Cardiac fibroblast (primary cell): ENCODE measurements at regions not wholly inside any gene's neighbourhood (a gene's known extent, or its start where the extent isn't known, plus 50 kb on each side); places are given as distances from the start of the nearest gene placed in this dataset.
A peak's percentile ranks its signal among the peaks of the same experiment; 100 is the strongest.
"Not testable (repeated sequence)": the region's sequence is repeated elsewhere in the genome, so short reads cannot be mapped to it uniquely, and the experiment has no call there.

ENCODE experiments used
- DNase-seq, 2 donors: peaks; one replicate each; pipeline versions ENCODE4 v3.0.0 to v3.0.0-alpha.2; 2010; ENCODE audit warnings: low read depth in 2 of 2
- H3K4me3 ChIP-seq, 2 donors: replicated peaks in 1 of 2; 1 replicate in 1 of 2; 2 replicates in 1 of 2; pipeline ENCODE4 v1.5.1; 2011; ENCODE audit warnings: low read depth in 2 of 2, low read length in 2 of 2, mild to moderate bottlenecking in 2 of 2, moderate library complexity in 1 of 2

DNA sequence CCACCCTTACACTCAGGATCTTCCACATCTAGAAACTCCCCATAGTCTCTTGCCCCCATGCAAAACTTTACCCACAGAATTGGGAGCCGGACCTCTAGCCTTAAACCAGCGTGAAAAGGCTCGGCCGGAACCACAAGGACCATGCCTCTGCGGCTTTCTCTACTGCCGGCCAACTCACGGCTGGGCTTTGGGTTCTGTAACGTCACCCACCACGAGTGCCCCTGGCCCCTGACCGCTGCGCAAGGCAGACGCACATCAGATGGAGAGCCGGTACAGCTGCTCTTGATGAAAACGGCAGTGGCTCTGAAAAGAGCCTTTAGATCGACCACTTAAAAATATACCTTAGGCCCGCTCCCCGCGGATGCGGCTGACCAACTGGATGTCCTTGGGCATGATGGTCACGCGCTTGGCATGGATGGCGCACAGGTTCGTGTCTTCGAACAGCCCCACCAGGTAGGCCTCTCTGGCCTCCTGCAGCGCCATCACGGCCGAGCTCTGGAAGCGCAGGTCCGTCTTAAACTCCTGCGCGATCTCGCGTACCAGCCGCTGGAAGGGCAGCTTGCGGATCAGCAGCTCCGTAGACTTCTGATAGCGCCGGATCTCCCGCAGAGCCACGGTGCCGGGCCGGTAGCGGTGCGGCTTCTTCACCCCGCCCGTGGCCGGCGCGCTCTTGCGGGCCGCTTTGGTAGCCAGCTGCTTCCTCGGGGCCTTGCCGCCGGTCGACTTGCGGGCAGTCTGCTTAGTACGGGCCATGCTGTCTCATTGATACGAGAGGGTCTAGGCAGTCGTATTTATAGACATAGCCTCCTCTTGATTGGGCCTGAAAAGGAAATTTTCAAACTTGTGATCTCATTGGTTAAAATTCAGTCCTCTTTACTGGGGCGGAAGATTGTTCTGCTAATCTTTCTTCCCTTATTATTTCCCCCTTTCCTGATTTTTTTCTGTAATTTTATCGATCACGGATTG is 66.3 kb downstream of the FAM72C start:
- peak; percentile 43 to 47 for DNase-seq
- H3K4me3 ChIP-seq, result peak overlapping the region; percentile 35

DNA sequence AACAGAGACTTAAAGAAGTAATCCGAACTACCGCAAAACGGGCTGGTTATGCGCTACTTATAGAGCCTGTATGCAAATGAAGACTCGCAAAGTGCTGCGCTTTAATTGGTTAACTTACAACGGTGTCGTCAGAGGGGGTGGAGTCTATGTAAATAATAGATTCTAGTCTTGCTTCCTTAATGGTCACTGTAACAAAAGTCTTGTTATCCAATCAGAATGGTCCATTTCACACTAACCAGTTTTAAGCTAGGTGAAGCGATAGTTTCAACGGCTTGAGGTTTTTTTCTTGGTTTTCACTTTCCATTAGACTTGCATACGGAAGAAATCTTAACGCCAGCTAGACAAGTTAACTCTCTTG is 67.2 kb downstream of the FAM72C start:
- DNase-seq, result not testable (repeated sequence)
- peak overlapping the region; percentile 37 to 44 for H3K4me3 ChIP-seq

DNA sequence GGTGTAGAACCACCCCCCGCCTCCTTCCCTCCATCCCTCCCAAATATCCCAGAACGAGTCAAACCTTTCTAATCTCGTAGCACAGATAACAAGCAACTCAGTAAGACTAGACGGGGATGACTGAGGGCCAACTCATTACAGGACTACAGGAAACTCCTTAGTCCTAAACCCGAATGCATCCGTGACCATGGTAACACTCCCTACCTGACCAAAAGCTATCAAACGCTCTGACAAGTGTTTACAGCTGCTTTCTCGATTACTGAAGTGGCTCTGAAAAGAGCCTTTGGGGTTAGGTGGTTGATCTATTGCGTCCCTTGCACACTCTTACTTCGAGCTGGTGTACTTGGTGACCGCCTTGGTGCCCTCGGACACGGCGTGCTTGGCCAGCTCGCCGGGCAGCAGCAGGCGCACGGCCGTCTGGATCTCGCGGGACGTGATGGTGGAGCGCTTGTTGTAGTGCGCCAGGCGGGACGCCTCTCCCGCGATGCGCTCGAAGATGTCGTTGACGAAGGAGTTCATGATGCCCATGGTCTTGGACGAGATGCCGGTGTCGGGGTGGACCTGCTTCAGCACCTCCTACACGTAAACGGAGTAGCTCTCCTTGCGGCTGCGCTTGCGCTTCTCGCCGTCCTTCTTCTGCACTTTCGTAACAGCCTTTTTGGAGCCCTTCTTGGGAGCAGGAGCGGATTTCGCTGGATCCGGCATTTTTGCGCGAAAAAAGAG is 67.7 kb downstream of the FAM72C start:
- DNase-seq, result peak; percentile 33 to 37
- peak overlapping the region; percentile 37 to 44 for H3K4me3 ChIP-seq

DNA sequence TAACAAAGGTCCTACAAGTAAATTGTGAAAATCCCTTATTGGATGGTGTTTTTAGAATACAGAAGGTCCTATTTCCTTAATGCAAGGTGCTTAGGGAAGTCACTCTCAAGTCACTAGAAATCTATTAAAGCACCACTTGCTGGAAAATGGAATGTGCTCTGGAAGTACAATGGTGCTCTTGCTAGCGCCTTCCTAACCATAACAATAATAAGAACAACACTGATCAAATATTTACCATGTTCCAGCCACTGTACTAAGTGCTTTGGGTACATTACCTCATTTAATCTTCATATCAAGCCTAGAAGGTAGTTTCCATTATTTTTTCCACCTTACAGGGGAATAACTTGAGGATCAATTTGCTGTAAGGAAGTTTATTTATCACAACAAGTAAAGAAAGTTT is 75.4 kb downstream of the FAM72C start:
- not testable (repeated sequence) for H3K4me3 ChIP-seq

DNA sequence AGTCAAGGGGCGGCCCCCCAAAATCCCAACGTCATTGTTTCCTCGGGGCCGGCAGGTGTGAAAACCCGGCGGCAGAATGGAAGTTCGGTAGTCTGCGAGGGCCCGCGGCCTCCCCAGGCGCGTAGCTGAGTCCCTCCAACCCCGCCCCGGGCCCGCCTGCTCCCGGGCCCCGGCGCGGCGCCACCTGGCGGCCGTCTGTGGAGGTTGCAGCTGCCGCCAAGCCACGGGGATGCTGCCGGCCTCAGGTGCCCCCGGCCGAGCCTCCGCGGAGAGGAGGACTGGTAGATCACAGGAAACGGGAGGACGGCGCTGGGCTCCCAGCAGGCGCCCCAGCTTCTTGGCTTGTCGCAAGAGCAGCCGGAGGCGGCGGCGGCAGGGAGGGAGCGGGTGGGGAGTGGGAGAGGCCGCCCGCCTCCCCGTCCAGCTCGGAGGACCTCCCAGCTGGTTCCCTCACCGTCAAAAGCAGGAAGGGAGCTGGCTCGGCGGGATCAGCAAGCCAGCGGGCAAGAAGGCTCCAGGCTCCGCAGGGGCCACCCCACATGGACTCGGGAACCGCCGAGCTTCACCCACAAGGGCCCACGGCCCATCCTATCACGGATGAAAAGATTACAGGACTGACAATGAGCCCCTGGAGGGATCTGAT is 86.7 kb downstream of the FAM72C start:
- not testable (repeated sequence) for H3K4me3 ChIP-seq
- DNase-seq, result peak; percentile 20 to 41

More for the DNA sequence above, 75.4 kb downstream of the FAM72C start:
- DNase-seq, result not testable (repeated sequence)

DNA sequence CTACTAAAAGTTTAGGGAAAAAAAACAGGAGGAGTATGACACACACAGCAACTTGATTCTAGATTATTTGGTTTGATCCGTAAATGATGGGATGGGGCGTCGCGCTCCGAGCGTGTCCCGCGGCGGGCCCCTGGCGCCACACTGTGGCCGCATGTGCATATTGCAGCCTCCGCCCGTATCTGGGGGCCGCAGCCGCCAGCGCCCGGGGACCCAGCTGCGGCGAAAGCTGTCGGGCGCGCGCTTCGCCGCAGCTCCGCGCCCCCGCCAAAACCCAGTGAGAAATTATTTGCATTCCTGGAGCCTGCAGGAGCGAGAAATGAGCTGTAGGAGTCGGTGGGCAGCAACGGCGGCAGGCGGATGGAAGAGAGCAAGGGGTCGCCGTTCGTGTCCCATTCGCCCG is 87.3 kb downstream of the FAM72C start:
- H3K4me3 ChIP-seq, DNase-seq: not testable (repeated sequence)

DNA sequence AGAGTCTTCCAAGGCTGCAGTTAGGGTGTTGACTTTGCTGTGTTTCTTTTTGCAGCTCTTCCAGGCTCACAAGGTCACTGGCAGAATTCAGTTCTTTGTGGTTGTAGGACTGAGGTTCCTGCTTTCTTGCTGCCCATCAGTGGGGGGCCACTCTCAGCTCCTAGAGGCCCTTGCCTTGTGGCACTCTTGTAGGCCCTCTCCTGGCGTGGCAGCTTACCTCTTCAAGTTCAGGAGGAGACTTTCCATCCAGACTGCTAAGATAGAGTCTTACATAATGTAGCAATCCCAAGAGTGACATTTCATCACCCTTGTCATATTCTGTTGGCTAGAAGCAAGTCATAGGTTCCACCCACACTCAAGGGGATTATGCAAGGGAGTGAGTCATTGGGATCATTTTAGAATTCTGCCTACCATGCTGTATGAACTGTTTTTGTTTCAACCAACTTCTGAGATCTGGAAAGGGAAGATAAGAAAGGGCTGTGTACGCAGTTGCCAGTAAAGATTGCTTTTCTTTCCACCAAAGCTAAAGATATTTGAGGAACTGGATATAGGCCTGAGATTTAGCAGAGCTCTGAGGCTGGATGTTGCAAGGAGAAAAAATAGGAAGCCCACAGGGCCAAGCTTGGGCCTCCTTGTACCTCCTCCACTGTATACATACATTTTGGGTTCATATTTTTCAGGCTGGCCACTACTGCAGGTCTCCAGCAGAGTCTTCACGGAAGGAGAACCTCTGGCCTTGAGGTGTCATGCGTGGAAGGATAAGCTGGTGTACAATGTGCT is 91.8 kb downstream of the FAM72C start:
- H3K4me3 ChIP-seq, DNase-seq: not testable (repeated sequence)

DNA sequence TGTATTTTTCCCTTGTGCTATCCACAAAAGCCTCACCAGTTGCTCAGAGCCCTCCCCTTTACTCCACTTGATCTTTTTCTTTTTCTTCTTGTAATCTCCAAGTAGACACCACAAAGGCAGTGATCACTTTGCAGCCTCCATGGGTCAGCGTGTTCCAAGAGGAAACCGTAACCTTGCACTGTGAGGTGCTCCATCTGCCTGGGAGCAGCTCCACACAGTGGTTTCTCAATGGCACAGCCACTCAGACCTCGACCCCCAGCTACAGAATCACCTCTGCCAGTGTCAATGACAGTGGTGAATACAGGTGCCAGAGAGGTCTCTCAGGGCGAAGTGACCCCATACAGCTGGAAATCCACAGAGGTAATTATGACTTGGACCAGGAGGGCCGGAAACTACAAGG is 95.8 kb downstream of the FAM72C start:
- not testable (repeated sequence) for DNase-seq, H3K4me3 ChIP-seq

DNA sequence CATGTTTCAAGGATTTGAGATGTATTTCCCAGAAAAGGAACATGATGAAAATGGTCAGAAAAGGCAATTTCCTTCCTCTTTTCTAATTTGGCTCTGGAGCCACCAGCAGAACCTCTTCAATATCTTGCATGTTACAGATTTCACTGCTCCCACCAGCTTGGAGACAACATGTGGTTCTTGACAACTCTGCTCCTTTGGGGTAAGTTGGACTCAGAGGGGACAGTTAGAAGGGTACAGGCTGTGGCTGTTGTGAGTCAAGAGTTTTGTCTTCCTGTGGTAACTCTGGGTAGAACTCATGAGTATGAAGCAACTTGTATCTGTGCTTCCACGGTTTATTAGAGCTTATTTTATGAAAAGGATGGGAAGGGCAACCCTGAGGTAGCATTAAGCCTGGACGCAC is 97.2 kb downstream of the FAM72C start:
- DNase-seq, H3K4me3 ChIP-seq: not testable (repeated sequence)

DNA sequence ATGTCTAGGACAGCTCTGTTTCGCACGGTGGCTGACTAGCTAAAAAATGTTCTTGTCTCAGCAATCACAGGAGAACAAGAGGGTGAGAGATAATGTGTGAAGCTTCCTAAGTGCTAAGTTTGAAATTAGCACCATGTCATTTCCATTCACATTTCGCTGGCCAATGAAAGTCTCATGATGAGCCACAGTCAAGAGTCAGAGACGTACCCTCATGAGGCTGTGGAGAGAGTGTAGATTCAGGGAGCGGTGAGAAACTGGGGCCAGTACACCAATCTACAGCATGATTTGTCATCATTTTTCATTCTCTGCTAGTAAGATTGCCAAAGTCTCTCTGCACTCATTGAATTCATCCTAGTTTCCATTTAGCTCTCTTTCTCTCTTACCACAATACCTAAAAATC is 98.1 kb downstream of the FAM72C start:
- H3K4me3 ChIP-seq, DNase-seq: not testable (repeated sequence)

DNA sequence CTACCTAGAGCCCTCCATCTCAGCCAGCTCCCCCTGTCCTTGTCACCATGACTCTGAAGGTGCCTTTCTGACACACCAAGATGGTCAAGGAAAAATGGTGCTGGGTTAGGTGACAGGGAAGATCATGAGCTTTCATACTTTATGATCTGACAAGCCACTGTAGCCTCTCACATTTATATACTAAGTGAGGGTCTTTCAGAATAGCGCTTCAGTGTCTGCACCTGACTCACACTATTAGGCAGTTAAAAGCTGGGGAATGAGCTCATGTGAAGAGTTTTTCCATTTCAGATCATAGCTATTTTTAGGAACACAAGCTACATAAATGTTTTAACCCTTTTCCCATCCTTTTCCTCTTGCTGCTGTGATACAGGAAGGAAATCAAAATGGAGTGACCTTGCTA is 101.4 kb downstream of the FAM72C start:
- DNase-seq, result not testable (repeated sequence)

DNA sequence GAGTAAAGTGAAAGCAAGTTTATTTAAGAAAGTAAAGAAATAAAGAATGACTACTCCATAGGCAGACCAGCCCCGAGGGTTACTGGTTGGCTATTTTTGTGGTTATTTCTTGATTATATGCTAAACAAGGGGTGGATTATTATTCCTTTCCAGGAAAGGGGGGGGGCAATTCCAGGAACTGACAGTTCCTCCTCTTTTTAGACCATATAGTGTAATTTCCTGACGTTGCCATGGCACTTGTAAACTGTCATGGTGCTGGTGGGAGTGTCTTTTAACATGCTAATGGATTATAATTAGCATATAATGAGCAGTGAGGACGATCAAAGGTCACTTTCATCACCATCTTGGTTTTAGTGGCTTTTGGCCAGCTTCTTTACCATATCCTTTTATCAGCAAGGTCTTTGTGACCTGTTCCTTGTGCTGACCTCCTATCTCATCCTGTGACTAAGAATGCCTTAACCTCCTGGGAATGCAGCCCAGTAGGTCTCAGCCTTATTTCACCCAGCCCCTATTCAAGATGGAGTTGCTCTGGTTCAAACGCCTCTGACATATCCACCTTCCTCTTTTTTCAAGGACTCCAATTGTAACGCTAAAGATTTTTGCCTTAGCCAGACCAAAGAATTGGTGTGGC is 104.1 kb downstream of the FAM72C start:
- H3K4me3 ChIP-seq, result not testable (repeated sequence)
- peak in 1 of 2 donors; percentile 1 for DNase-seq

More for the DNA sequence above, 101.4 kb downstream of the FAM72C start:
- not testable (repeated sequence) for H3K4me3 ChIP-seq

DNA sequence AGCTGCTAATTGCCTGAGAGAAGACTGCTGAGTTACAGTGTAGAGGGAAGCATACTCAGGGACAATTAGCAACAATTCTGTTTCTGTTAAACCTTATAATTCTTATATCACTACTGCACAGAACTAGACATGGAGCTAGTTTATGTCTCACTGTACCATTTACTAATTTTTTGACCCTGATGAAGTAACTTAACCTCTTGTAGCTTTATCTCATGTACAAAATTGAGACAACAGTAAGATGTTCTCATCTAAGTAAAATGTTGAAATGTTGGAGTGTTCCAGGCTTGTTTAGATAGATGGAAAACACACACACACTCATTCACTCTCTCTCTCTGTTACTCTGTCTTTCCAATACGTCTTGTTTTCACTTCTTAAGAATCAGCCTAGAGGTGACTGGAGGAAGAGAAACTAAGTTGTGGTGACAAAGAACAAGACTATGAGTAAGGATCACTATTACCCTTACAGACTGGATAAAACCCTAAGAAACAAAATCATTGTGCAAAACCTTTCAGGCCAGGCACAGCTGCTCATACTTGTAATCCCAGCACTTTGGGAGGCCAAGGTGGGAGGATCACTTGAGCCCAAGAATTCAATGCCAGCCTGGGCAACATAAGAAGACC is 107.8 kb downstream of the FAM72C start:
- not testable (repeated sequence) for DNase-seq, H3K4me3 ChIP-seq

DNA sequence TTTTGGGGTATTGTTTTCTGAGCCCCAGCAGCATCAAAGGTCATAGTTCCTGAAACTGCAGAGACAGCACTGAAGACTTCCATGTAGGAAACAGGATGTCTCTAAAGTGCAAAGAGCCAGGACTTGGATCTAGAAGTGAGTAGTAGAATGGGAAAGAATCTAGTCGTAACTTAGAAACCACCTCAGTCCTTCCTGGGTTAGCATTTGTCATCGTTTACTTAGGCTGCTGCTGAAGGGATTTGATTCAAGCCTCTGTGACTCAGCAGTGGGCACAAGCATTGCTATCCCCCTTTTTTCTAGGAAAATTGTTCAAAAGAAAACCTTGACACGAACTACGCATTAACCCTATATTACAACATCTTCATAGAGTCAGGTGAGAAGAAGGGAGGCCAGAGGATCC is 109.1 kb downstream of the FAM72C start:
- not testable (repeated sequence) for DNase-seq, H3K4me3 ChIP-seq

DNA sequence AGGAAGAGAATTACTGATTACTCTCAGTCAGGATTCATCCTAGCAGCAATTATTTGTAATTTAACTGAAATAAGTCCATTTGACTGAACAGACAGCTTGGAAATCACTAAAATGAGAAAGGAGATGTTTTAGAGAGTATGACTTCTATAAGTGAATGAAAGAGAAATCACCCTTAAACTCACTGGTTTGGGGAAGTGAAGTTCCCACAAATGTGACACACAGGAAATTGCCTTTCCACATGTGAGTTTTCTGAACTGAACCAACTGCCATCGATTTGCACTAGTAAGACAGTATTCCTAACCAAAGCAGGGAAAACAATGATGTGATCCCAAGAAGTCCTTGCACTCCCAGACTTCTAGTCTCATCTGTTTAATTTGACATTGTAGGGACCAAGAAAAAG is 110.5 kb downstream of the FAM72C start:
- DNase-seq, H3K4me3 ChIP-seq: not testable (repeated sequence)

DNA sequence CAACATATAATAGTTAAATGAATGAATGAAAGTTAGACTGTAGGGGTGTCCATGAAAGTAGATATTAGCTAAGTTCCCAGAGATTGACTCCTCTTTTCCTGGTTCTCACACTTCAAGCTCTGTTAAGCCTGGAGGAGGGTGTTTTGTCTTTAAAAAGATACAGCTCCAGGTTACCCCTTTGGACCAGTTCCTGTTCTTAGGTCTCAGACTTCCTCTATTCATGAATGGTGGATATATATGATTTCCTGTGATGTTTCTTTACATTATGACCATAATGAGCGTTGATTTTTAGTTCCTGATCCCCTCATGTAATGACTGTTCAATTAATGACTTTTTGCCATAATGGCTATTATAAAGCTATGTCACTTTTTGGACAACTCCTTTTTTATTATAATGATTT is 115.9 kb downstream of the FAM72C start:
- H3K4me3 ChIP-seq, DNase-seq: not testable (repeated sequence)

DNA sequence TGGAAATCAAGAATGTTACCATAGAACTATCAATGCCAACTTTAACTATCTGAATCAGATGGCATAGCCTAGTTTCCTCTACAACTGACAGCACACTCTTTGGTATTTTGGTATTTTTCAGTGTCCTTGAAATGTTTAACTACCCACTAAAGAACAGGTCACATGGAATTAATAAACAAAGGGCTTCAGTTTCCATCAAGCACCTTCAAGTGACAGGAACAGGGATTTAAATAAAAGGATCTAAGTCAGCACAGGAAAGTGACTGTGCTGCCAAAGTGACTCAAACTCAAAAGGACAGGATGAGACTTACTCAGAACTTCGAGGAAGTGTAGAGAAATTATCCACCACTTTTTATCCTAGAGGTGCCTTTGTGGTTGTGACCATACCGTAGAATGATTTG is 117.7 kb downstream of the FAM72C start:
- DNase-seq, H3K4me3 ChIP-seq: not testable (repeated sequence)
